SKM-1 (cell line): ENCODE measurements at regions not wholly inside any gene's neighbourhood (a gene's known extent, or its start where the extent isn't known, plus 50 kb on each side); places are given as distances from the start of the nearest gene placed in this dataset.

ENCODE experiments used
- DNase-seq: peaks from one replicate; lab custom pipeline; 2025; ENCODE audit not compliant: unreplicated experiment; lab: John Stamatoyannopoulos, UW

DNA sequence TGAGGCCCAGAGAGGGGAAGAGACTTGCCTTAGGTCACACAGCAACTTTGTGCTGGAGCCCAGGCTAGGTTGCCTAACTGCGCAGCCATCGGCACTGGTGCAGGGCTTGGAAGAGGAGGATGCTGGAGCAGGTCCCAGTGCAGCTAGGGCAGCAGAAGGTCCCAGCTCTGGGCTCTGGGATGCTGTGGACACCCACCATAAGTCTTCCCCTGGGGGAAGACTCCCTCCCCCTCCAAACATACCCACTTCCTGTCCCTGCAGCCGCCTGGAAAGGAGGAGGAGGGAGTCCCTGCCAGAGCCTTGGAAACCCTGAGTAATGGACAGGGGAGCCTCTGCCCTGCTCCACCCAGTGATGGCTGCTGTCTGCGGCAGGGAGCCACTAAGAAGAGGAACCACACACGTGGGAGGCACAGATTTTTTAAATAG, 93.6 kb downstream of the NCR2 start:
- no peak for DNase-seq

DNA sequence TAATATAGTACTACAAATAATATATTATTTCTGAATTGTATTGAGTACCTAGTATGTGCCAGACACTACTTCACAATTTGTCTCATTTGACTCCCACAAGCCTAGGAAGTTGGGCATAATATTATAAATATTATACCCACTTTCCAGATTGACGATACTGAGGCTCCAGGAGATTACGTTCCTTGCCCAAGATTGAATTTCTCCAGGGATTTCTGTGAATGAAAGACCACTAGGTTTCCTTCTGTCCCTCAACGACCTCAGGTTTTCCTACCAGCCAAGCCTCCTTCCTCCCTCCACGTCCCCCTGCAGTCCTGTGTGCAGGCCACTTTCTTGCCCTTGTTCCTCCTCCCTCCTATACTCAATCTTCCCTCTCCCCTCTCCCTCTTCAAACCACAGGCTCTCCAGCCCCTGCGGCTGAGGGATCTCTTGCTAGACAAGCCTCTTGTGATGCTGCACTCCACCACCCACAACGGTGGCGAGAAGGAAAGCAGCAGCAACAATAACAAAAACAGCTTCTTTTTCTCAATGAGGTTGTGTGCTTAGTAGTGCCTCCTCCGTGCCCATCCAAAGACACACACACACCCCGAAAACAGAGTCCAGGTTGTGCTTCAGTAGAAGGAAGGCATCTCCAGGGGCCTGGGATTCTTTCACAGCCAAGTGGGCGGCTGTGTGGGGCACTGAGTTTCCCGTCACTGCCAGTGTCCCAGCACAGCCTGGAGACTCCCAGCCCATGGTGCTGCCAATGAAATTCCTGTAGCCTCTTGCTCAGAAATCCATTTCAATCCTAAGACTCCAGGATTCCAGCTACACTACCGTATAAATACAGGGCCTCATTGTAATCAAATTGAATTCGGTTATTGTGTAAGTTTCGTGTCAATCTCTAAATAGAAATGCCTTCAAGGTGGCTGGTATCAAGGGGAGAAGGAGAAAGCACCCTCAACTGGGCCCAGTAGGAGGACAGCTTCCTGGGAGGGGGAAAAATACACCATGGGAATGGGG, 94.4 kb downstream of the NCR2 start:
- DNase-seq: no peak

DNA sequence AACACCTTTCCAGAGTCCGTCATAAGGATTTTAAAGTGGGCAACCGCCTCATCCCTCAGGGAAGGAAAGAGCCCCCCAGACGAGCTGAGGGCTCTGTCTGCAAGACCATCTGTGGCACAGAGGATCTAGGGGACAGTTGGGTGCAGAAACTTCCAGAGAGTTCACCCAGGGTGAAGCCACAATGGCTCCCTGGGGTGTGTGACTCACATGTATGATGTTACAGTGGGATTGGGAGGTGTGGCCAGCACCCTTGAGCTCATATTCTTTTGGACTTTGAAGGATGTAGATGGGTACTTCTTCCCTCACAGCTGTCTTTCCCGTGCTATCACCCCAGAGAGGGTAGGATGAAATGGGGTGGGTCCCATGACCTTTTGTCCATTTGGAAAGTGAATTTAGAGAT, 95.5 kb downstream of the NCR2 start:
- DNase-seq: no peak

DNA sequence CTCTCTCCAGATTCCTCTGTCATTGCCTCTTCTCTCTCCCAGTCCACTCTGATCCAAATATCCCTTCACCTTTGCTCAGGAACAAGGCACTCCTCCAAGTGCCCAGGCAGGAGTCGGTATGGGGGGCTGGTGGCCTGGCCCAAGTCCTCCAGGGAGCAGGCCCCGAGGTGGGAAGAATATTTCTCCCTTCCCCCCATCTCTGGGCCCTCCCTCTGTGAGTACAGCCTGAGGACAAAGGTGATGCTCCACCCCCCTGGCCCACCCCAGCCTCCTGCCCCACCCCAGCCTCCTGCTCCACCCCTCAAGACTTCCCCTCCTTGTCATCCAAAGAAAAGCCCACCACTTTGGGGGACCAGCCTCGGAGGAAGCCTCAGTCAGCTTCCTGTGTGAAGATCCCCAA, 96.9 kb downstream of the NCR2 start:
- DNase-seq: no peak

DNA sequence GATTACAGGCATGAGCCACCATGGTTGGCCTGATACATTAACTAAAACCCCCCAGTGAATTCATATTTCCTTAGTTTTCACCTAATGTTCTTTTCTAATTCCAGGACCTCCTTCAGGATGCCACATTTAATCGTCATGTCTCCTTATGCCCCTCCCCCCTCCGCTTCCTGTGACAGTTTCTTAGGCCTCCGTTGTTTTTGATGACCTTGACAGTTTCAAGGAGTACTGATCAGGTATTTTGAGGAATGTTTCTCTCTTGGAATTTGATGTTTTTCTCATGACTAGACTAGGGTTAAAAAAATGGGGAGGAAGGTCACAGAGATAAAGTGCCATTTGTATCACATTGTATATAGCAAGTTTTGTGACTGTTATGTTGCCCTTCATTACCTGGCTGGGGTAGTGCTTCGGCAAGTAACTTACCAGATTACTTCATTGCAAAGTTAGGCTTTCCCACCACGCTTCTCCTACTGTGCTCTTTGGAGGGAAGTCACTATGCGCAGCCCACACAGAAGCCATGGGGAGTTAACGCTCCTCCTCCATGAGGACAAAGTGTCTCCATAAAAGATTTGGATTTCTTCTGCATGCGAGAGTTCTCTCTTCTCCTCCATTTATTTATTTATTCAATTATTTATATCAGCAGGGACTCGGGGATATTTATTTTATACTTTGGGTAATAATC, 99.5 kb downstream of the NCR2 start:
- DNase-seq: no peak

DNA sequence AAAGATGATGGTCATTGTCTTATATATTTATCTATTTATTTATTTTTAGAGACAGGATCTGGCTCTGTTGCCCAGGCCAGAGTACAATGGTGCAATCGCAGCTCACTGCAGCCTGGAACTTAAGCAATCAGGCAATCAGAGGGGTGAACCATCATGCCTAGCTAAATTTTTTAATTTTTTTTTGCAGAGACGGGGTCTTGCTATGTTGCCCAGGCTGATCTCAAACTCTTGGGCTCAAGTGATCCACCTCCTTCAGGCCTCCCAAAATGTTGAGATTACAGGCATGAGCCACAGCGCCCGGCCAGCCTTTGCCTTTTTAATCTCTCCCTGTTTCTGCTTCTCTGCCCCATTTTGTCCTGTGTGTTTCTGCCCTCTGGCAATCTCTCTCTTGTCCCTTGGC, 102.2 kb downstream of the NCR2 start:
- no peak for DNase-seq

DNA sequence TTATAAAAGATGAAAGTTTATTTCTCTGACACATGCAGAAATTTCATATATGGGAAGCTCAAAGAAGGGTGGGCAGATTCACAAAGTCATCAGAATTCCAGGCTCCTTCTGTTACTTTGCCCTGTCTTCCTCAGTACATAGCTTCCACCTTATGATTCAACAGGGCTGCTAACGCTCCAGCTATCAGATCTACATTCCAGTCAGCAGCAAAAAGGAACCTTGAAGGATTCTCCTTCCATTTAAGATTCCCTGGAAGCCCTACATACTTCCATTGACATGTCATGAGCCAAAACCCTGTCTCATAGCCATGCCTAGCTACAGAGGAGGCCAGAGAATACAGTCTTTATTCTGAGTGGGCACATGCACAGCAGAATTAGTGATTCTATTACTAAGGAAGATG, 103.3 kb downstream of the NCR2 start:
- no peak for DNase-seq

DNA sequence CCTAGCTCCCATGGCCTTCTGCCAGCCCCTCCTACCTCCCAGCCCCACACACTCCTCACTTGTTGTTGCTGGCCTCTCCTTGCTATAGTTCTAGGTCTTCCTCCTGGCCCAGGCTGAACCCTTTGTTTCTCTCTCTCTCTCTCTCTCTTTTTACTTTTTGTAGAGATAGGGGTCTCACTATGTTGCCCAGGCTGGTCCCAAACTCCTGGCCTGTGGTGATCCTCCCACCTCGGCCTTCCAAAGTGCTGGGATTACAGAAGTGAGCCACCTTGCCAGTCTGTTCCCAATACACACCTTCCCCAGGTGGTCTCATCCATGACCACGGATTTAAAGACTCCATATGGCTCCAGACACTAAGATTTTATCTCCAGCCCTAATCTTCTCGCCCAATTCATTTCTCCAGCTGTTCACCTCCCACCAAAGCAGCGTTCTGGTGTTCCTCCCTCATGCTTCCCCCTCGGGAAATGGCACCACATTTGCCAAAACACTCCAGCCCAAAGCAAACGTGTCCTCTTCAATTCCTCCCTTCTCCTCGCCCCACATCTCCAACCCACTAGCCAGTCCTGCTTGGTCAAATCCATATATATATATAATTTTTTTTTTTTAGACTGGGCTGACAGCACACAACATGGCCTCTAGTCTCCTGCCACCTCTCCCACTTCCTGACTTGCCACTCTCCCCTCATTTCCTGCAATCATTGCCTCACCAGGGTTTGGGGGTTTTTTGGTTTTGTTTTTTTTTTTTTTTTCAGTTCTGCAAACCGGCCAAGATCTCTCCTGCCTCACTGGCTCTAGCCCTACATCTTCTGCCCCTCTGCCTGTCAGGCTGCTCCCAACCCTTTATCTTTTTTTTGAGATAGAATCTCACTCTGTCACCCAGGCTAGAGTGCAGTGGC, 104.4 kb downstream of the NCR2 start:
- peak; percentile 64 for DNase-seq

DNA sequence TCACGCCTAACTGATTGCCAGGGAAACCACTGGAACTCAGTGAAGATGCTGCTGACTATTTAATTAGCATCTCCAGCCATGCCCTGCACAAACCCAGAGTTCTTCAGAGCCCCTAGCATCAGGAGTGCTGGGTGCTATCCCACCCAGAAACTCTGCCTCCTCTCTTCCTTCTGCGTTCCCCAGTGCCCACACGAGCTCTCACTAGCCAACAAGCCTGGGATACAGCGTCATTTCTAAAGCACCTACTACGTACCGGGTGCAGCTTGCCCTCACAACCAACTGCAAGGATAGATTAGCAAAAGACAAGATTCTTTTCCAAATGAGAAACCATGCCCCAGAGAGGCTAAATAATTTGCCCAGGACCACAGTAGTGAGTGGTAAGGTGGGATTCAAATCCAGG, 105.2 kb upstream of the FOXP4 start:
- no peak for DNase-seq

DNA sequence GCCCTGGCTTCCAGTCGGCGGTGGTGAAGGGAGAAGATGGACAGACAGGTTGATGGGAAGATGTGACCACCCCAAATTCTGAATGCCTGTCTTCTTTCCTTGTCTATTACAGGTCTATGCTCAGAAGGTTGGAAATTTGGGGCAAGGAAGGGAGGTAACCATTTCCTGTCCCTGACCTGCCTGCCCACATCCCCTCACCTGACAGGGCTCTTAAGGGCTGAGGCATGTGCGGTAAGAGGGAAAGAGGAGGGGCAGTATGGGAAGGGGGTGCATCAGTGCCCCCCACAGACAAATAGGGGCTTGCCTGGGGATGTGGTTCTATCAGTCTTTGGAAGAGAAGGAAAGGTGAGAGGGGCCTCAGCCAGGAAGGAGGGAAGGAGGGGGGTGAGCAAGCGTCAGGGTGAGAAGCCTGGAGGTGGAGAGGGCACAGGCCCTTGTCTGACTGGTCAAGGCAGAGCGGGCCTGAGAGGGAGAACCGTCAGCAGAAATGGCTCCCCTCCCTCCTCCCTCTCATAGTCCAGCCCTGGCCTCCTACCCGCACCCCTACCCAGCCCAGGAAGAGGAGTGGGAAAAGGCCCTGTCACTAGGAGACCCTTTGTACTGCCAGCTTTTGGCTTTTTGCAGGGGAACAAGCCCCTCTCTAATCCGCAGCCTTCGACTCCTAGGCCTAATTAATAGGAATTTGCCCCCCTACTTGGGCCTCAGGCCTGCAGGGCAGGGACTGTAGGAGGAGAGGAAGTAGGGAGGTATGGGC, 104.4 kb upstream of the FOXP4 start:
- no peak for DNase-seq

DNA sequence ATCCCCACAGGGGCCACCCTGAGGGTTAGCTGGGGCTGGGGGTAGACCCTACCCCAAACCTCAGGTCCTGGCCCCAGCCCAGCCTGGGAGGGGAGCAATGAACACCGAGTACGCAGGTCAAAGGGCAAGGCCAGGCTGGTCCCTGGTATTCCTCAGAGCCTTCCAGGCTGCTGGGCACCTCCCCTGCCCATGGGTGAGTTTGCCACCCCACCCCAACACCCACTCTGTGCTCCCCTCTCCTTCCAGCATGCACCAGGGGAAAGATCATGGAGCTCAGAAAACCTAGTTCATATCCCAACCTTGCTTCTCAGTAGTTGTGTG, 103.9 kb upstream of the FOXP4 start:
- no peak for DNase-seq

DNA sequence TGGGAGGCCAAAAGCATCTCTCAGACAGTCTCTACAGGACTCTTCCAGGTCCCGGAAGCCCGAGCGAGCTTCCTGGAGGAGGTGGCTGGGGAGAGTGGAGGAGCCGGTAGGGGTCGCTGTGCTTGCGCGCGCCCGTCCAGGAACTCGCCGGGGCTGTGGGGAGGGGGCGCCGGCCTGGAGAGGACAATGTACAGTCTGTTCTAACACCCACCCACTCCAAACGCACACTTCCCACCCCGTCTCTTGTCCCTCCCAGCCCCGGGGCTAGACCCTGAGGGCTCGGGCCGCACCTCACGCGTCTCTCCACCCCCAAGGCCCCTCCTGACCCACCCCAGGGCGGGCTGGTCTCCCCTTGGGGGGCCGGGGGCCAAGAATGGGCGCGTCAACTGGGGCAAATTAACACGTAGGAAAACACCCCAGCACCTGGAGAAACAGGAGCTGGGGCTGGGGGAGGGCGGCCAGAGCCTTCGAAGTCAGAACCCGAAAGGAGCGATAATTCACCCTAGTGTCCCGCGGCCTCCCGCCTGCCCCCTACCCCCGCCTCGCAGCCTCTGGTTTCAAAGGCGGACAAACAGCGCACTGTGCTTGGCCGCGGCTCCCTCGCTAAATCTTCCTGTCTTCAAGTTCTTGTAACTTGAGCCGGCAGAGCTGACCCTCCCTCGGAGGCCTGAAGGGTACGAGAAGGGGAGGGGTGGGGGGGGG, 103.2 kb upstream of the FOXP4 start:
- no peak for DNase-seq

DNA sequence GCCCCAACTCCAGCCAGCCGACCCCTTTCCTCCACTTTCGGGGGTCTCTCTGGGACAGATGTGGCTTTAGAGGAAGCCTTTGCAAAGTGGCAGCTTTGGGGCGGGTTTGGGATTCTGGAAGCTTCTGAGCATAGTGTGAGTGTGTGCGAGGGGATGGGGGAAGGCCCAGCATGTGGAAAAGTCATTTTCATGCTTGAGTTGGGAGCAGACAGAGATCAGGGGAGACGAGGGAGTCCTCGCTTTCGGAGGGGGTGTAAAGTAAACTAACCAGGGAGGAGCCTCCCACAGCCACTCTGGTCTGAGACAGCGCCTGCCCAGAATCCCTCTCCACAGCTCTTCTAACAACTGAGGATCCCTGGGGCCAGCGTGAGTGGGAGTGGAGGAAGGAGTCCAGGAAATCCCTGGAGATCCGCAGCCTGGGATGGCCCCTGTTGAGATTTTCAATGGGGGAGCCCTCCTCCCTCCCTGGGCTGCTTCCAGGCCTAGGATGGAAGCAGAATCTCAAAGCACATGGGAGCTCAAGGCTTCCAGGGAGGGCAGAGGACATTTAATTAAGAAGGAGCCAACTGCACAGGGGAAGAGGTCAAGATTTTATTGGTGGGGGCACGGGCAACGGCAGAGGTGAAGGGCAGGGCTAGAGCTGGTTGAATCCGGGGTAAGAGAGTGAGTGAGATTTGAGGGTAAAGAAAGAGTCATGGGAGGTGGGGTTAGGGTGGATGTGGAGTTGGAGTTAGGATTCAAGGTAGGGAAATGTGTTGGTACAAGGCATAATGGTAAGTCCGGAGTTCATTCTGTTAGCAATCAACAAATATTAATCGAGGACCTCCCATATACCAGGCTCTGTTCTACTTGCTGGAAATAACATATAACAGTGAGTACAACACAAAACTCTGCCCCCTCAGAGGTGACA, 102.3 kb upstream of the FOXP4 start:
- DNase-seq: no peak

DNA sequence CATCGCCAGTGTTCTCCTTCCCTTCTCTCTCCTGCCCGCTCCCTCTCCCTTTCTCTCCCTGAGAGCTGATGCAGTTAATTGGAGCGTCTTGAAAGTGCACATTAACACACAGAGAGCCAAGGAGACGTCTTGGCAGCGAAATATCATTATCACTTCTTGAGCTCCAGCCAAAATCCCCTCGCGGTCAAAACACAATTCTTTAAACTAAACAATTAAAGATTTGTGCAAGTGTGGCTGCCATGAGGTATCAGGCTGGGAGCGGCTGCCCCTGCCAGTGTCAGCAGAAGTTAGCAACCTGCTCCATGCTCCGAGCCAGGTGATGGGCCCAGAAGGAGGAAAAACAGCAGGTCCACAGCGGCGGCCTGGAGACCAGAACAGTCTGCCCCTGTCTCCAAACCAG, 100.9 kb upstream of the FOXP4 start:
- DNase-seq: no peak

DNA sequence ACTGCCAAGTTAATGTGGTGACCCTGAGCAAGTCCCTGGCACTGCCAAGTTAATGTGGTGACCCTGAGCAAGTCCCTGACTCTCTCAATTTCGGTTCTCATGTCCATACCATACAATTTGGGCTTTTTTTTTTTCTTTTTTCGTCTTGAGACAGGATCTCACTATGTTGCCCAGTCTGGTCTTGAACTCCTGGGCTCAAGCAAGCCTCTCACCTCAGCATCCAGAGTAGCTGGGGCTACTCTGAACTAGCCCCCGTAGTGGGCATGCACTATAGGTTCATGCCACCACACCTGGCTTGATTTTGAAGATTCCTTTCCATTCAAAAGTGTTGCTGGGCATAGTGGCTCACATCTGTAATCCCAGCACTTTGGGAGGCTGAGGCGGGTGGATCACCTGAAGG, 100.0 kb upstream of the FOXP4 start:
- DNase-seq: no peak

DNA sequence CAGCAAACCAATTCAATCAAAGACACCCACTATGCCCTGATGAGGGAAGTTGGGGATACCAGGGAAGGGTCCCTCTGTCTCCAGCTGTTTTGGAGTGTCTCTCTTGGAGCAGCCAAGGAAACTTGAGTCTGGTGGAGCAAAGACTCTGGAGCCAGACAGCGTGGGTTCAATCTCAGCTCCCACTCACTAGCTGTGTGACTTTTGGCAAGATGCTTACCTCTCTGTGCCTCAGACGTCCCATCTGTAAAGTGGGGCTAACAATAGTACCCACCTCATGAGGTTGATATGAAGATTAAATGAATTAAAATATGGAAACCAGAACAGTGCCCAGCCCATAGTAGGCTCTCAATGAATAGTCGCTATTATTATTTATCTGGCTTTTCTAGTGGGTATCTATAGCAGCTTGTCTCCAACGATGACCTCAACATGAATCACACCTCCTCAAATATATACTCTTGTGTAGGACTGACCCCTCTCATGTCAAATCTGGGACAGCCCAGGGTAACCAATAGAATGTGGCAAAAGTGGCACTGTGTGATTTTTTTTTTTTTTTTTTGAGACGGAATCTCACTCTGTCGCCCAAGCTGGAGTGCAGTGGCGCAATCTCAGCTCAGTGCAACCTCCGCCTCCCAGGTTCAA, 99.2 kb upstream of the FOXP4 start:
- DNase-seq: no peak

DNA sequence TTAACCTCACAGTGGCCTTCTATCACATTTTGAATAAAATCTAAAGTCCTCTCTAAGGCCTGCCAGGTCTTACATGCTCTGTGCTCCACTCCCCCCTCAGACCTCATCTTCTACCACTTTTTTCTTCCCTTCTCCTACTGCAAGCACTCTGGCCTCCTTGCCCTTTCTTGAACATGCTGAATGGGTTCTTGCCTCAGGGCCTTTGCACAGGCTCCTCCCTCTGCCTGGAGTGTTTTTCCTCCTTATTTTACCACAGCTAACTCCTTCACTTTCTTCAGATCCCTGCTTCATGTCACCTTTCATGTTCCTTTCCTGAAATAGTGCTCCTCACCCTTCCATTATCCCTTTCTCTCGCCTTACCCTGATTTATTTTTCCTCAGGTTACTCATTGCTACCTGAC, 97.9 kb upstream of the FOXP4 start:
- DNase-seq: no peak

DNA sequence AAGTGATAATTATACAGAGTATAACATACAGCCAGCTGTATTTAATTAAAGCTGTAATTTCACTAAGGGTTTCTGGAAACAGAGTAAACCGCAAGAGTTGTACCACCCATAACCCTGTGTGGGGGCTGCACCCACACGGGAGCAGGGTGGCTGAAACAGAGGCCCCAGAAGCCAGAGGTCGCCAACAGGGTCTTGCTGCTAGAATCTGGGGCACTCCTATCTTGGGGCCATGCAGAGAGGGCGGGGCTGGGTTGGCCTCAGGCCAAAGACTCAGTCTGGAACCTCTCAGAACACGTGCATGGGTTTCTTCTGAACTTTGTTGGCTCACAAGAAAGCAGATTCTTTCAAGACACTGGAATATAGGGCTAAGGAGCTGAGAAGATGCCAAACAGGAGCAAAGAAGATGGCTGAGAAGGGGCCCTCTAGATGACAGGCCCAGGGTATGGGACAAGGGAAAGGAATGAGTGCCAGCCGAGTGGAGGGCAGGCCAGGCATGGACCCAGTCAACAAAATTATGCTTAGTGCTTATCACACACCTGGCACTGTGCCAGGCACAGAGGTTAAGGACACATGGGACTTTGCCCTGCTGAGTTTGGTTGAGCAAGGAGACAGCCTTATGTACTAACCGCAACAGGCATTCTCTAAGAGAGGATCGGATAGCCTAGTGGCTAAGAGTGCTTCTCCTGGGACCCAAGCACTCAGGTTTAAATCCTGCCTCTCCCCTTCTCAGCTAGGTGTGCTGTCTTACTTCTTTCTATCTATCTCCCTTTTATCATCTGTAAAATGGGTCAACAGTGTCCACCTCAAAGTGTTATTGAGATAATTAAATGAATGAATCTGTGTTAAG, 96.6 kb upstream of the FOXP4 start:
- DNase-seq: no peak
